Lung (tissue), 11 donors: ENCODE measurements at regions not wholly inside any gene's neighbourhood (a gene's known extent, or its start where the extent isn't known, plus 50 kb on each side); places are given as distances from the start of the nearest gene placed in this dataset.

Experiments
- ATAC-seq: fragments of 200-7000 bp; cut with Tn5 transposase; one replicate; pipeline ENCODE4 v1.9.1; 2020; ENCODE audit warnings: moderate number of reproducible peaks; ENCODE audit not compliant: insufficient read depth, low FRiP score
- DNase-seq, 3 donors: peaks; one replicate each; pipeline ENCODE4 v3.0.0-alpha.2; 2013 to 2017
- H3K27ac ChIP-seq, 2 donors: one replicate each; pipeline ENCODE4 v1.5.1; 2013; ENCODE audit warnings: mild to moderate bottlenecking in 2 of 2, moderate library complexity in 2 of 2, control low read depth in 1 of 2, inconsistent platforms in 1 of 2, low read depth in 1 of 2, low read length in 1 of 2
- H3K27me3 ChIP-seq, 3 donors: one replicate each; pipeline ENCODE4 v1.5.1; 2013; ENCODE audit warnings: low read length in 2 of 3; ENCODE audit not compliant: control insufficient read depth in 3 of 3, insufficient read depth in 3 of 3
- H3K36me3 ChIP-seq, 4 donors: one replicate each; pipeline ENCODE4 v1.5.1; 2013; ENCODE audit warnings: low read length in 4 of 4, mild to moderate bottlenecking in 1 of 4, moderate library complexity in 1 of 4; ENCODE audit not compliant: control insufficient read depth in 4 of 4, insufficient read depth in 4 of 4
- H3K4me1 ChIP-seq, 5 donors: one replicate each; pipeline ENCODE4 v1.5.1; 2013; ENCODE audit warnings: low read length in 5 of 5, mild to moderate bottlenecking in 2 of 5, moderate library complexity in 1 of 5; ENCODE audit not compliant: control insufficient read depth in 5 of 5, insufficient read depth in 5 of 5
- H3K4me3 ChIP-seq: one replicate; pipeline ENCODE4 v1.5.1; 2013; ENCODE audit warnings: mild to moderate bottlenecking, control low read depth, moderate library complexity
- H3K9ac ChIP-seq, 2 donors: one replicate each; pipeline ENCODE4 v1.5.1; 2013; ENCODE audit warnings: low read length in 2 of 2, control low read depth in 1 of 2; ENCODE audit not compliant: insufficient read depth in 1 of 2
- H3K9me3 ChIP-seq, 4 donors: one replicate each; pipeline ENCODE4 v1.5.1; 2013; ENCODE audit warnings: low read length in 3 of 4, mild to moderate bottlenecking in 1 of 4, moderate library complexity in 1 of 4; ENCODE audit not compliant: control insufficient read depth in 4 of 4, insufficient read depth in 3 of 4
- WGBS, 2 donors: extraction: QIAGEN DNeasy Blood & Tissue Kit; methylation state at CpG; one replicate each; pipeline ENCODE4 v1.1.7; 2013; 5-methylcytosine and 5-hydroxymethylcytosine counted together
- TF ChIP-seq, protein P1 (sequence below): IDR thresholded peaks from 2 replicates; pipeline ENCODE4 v1.5.1; 2012; ENCODE audit warnings: mild to moderate bottlenecking; ENCODE audit errors: control extremely low read depth, extremely low read depth
- donor health status: control.
- donor health status: control.
- donor health status: Bipolar disorder and iron deficiency.
- donor health status: healthy.
- donor health status: DM: yes; HTN: yes; CAD: no.

DNA sequence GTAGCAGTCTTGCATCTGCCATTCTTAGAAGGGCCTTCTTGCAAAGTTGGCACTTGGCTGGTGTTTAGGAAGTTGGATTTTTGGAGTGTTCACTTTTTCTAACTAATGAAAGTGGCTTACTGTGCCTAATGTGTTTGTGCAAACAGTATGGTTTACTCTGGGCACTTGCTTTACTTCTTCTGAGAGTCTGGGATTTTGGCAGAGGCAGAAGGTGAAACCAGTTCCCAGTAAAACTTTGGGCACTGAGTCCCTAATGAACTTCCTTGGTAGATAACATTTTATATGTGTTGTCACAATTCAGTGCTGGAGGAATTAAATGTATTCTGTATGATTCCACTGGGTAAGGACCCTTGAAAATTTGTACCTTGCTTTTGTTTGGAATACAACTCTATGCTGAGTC is 155.7 kb downstream of the FAM170A start:
- Histone ChIP-seq H3K4me1 (peaks cover 0 to 38% (median 3%) of the 10 kb centered on the region in 5 donors), H3K4me3 (no peak overlapping the region), H3K9me3 (no peaks in the 10 kb centered on the region), H3K27ac (no peak overlapping the region), H3K9ac (no peak overlapping the region), H3K36me3 (no peaks in the 10 kb centered on the region), H3K27me3 (no peaks in the 10 kb centered on the region)
- no peak for DNase-seq
- TF ChIP-seq, protein P1, sequence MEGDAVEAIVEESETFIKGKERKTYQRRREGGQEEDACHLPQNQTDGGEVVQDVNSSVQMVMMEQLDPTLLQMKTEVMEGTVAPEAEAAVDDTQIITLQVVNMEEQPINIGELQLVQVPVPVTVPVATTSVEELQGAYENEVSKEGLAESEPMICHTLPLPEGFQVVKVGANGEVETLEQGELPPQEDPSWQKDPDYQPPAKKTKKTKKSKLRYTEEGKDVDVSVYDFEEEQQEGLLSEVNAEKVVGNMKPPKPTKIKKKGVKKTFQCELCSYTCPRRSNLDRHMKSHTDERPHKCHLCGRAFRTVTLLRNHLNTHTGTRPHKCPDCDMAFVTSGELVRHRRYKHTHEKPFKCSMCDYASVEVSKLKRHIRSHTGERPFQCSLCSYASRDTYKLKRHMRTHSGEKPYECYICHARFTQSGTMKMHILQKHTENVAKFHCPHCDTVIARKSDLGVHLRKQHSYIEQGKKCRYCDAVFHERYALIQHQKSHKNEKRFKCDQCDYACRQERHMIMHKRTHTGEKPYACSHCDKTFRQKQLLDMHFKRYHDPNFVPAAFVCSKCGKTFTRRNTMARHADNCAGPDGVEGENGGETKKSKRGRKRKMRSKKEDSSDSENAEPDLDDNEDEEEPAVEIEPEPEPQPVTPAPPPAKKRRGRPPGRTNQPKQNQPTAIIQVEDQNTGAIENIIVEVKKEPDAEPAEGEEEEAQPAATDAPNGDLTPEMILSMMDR = no peak
- ATAC-seq = no peak

DNA sequence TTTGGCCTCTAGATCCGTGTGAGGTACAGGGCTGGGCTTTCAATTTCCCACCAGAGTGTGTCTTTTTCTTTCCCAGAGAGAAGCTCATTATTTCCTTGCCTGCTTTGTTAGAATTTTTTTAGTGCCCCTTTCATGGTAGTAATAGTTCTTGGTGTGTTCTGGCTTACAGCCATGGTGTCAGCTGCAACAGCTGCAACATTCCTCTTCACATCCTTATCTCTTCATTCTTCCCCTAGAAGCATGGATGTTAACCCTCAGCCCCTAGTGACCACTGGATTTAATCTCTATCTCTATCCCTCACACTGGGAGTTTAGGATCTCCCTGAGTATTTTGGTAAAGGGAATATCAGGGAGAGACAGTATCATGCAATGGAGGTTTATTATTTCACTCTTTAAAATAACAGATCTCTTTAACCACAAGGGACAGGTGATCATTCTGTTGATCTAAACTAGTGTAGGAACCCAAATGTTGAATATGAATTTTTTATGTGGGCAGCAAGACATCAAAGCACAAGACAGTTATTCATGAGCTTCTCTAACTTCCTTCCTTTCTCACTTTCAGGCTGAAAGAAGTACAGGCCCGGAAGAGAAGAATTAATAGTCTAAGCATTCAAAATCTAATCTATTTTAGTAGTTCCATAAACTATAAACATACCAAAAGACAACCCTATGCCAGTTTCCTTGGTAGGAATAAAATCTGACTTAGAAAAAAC is 160.2 kb downstream of the FAM170A start:
- Histone ChIP-seq H3K27me3 (no peaks in the 10 kb centered on the region), H3K27ac (no peak overlapping the region), H3K4me1 (peaks cover 0 to 39% (median 3%) of the 10 kb centered on the region in 5 donors), H3K36me3 (no peaks in the 10 kb centered on the region), H3K9ac (no peak overlapping the region), H3K4me3 (no peak overlapping the region), H3K9me3 (no peaks in the 10 kb centered on the region)
- no peak for ATAC-seq
- TF ChIP-seq, protein P1 = no peak
- peak; percentile 79 to 91 (median 88) for DNase-seq
- 50 to 66% methylated on average over 2 of the region's 2 CpGs for WGBS, 2 donors

DNA sequence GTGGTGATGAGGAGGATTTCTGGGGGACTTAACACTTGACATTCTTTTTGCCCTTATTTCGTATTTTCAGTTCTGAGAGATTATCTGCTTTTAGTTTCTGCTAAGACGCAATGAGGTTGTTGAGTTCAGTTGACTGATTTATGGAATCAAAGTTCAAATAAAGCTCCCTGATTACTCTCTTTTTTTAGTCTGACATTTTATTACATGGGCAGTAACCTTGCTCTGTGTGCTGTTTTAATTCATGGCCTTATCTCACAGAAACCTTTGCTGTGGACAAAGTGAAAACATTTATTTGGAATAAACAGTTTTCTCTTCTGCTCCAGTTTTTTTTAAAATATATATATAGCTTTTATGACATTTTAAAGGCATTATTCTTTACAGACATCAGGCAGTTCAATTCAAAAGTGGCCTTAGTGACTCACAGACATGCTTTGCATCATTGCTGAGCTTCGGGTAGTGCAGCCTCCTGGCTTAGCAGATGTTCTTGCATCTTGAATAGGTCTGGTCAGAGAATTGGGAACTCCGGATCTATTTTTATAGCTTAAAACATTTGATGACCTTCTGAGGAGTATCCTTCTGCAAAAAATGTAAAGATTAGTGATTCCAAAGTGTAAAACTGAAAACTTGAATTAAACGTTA is 162.9 kb downstream of the FAM170A start:
- H3K27me3 ChIP-seq = no peaks in the 10 kb centered on the region
- no peaks in the 10 kb centered on the region for H3K36me3 ChIP-seq
- H3K4me3 ChIP-seq = no peak overlapping the region
- ATAC-seq = no peak
- 61 to 72% methylated on average over 5 of the region's 5 CpGs for WGBS, 2 donors
- no peak overlapping the region for H3K27ac ChIP-seq
- DNase-seq = no peak
- TF ChIP-seq, protein P1 = no peak
- H3K9ac ChIP-seq = no peak overlapping the region
- H3K4me1 ChIP-seq = peaks cover 0 to 29% (median 3%) of the 10 kb centered on the region in 5 donors
- H3K9me3 ChIP-seq = no peaks in the 10 kb centered on the region
